NCI-H82 treated with DMSO at 0.1 percent for 48 hours (cell line): ENCODE measurements at regions not wholly inside any gene's neighbourhood (a gene's known extent, or its start where the extent isn't known, plus 50 kb on each side); places are given as distances from the start of the nearest gene placed in this dataset.
"Not testable (repeated sequence)": the region's sequence is repeated elsewhere in the genome, so short reads cannot be mapped to it uniquely, and the experiment has no call there.

Experiments
- DNase-seq: peaks from one replicate; lab custom pipeline; 2025; ENCODE audit not compliant: unreplicated experiment; lab: John Stamatoyannopoulos, UW

DNA sequence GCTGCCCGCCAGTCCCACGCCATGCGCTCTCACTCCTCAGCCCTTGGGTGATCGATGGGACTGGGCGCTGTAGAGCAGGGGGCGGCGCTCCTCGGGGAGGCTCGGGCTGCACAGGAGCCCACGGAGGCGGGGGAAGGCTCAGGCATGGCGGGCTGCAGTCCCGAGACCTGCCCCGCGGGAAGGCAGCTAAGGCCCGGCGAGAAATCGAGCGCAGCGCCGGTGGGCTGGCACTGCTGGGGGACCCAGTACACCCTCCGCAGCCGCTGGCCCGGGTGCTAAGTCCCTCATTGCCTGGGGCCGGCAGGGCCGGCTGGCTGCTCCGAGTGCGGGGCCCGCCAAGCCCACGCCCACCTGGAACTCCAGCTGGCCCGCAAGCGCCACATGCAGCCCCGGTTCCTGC lies 102.2 kb upstream of the PDE10A start:
- not testable (repeated sequence) for DNase-seq

DNA sequence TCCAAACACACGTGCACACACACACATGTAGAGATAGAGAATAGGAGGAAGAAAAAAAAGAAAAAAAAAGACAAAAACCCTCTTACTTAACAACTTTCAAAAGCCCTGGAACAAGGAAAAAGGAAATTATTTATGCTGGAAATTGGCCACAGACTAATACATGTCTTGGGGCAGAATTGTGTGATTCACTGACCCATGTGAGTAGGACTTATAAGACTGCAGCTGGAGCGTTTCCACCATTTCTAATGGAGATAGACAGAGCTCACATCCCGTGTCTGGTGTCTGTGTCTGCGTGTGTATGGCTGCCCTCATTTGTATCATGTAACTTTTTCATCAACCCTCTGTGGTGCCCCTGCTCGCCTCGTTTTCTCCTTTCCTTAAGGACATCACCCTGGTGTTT lies 99.8 kb upstream of the PDE10A start:
- DNase-seq: no peak

DNA sequence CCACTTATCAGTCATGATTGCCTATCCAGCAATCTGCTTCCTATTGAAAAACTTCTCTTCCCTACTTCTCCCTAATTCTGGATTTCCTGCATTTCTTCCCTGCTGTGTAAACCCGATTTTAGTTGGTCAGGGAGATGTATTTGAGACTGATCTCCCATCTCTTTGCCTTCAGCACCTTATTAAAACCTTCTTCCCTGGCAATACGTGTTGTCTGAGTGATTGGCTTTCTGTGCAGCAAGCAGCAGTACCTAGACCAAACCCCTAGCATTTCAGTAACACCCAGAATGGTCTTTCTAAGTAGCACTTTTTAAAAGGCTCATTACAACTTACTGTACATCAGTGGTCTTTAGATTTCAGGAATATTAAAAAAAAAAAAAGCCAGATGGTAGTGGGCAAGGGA lies 99.1 kb upstream of the PDE10A start:
- DNase-seq: no peak

DNA sequence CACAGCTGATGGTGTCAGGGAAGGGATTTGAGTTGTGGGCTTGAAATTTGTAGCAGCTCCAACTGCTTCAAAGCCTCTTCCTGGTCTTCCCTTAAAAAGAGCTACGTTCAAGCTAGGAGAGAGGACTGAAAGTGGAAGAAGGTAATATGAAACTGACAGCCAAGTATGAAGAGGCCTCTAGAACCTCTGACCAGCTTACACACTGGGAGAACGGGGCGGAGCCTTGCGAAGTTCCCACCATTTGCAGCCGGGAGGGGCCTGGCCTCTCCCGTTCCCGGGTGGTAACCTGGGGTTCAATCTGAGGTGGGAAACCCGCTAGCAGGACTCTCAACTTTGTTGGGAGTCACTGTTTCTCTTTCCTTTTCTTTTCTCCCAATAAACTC lies 97.8 kb upstream of the PDE10A start:
- DNase-seq: no peak

DNA sequence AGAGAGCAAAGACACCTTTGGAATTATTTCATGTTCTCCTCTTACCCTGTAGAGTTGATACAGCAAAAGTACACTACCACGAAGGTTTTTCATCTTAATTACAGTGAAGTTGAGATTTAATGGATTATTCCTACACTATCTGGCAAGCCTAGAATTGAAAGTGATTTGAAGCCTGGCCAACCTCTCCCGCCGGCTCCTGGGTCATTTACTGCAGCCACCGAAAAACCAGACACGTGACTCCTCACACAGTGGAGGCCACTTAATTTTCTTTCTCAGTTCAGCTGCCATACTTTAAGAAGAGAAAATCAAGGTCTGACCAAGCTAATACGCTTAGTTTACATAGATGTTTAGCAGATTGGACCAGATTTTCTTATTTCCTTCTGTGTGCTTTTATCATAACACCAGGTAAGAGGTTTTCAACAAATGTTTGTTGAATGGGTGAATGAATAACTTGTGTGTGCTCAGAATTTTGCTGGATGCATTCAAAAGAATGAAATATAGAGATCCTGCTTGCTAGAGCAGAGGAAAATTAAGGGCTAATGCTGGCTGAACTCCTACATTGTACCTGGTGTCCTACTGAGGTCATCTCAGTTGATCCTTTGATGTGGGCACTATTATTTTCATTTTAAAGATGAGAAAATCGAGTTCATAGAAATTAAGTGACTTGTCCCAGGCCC lies 97.2 kb upstream of the PDE10A start:
- no peak for DNase-seq

DNA sequence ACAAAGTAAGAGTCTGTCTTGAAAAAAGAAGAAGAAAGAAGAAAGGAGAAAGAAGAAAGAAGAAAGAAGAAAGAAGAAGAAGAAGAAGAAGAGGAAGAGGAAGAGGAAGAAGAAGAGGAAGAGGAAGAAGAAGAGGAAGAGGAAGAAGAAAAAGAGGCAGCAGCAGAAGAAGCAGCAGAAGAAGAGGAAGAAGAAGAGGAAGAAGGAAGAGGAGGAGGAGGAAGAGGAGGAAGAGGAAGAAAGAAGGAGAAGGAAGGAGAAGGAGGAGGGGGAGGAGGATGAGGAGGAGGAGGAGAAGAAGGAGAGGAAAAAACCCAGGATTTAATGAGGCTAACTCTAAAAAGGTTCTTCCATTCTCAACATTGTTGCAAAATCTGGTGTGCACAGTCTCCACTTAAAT lies 95.4 kb upstream of the PDE10A start:
- no peak for DNase-seq

DNA sequence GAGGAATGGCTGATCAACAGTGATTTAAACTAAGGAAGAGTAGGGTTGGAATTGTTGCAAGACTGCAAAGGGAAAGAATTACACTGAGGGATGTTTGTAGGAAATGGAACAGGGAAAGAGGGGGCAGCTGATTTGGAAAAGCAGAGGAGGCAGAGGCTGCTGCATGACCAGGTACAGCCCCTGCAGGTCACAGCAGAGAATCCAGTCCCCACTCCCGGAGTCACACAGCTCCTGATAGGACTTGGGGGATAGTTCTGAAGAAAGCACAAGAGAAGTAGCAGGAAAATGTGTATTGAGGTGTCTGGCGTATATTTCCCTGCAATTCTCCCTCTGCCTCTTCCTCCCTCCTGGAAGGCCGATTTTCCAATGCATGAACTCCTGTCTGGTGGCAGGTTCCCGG lies 92.5 kb upstream of the PDE10A start:
- DNase-seq: no peak

DNA sequence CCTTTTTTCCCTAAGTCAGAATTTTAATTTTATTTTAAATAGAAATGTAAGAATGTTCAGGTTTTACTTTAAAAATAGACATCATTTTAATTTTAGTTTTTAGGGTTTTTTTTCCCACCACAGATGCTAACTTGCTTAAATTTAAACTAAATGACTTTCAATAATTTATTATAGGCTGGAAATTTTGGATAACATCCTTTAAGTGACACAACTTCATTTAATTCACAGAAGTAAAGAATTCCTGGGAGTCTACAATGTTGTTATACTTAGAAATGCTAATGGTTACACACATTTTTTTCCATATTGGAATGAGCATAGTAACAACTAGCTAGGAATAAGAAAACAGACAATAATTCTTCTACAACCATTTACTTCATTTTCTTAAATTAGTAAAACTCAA lies 90.5 kb upstream of the PDE10A start:
- DNase-seq: no peak

DNA sequence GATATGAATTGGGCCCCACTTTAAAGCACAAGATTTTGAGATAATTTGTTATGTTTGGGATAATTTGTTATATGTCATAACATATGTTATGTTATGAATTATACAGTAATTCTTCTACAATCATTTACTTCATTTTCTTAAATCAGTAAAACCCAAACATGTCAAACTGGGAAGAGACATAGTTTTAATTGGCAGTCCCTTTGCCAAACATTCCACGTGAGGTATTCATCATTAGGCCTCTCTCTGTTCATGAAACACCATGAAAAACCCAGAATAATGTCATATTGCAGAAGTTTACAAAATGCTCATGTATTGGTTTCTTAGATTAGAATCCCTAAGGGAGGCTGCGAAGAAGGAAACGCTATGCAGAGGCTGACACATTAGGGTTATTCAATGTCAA lies 89.4 kb upstream of the PDE10A start:
- DNase-seq: no peak

DNA sequence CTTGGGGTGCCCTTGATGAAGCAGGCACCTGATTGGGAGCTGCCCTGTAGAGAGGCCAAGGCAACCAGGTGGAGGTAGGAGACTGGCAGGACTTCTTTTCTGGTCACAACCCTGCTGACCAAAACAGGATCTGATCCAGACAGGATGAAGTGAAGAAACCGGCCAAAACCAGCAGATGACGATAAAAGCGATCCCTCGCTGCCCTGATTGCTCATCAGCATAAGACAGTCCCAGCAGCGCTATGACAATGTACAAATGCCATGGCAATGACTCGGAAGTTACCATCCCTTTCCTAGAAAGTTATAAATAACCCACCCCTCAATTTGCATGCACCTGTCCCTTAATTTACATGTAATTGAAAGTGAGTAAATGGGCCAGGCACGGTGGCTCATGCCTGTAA lies 88.4 kb upstream of the PDE10A start:
- DNase-seq: no peak

DNA sequence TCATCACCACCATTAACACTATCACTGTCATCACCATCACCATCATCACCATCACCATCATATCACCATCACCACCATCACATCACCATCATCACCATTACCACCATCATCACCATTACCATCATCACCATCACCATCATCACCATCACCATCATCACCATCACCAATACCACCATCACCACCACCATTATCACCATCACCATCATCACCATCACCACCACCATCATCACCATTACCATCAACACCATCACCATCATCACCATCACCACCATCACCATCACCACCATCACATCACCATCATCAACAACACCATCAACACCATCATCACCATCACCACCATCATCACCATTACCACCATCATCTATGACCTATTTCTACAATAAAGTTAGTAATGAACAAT lies 86.1 kb upstream of the PDE10A start:
- DNase-seq: no peak

DNA sequence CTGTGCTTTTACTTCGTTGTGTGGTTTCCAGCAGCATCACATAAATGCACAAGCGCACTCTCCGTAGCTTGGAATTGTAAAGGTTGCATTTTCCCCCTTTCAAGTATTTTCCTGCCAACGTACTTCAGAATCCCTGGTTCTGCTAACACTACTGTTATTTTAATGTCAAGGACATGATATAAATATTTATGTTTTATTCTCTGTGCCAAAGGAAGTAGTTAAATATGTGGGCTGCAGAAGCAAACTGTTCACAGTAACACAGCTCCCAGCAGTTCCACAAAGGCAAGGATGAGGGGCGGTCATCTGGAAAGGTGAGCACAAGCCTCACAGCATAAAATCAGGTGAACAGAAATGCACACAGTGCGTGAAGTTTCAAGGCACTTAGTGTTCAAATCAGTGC lies 85.3 kb upstream of the PDE10A start:
- DNase-seq: no peak

DNA sequence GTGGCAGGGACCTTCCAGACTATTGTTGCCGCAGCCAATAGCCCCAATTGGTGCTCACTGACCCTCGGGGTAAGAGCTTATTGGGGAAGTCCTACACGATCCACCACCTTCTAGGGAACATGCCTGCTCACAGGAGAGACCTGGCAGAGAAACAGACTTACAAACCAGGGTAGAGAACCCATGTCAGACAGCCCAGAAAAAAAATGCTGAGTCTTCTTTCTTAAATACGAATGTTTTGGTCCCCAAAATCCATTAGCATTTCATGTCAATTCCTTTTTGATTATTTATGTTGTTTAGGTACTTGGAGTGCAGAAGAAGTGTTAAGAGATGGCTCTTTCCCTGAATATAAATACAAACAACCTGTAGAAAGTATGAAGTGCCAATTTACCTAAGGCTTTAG lies 84.9 kb upstream of the PDE10A start:
- no peak for DNase-seq

DNA sequence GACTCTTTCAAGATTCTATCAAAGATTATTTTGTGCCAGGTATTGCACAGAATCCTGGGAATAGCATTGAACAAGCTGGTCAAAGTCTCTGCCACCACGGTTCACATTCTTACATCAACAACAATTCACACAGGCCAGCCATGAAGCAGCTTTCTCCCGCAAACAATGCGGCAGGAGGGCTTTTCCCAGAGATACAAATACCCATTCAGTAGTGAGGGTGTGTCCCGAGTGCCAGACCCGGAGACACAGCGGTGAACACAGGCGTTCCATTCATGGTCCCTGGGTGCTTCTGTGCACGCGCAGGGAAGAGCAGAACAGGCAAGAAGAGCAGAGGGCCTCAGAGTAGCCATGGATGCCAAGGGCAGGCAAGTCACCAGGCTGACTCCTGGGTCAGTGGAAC lies 83.3 kb upstream of the PDE10A start:
- no peak for DNase-seq

DNA sequence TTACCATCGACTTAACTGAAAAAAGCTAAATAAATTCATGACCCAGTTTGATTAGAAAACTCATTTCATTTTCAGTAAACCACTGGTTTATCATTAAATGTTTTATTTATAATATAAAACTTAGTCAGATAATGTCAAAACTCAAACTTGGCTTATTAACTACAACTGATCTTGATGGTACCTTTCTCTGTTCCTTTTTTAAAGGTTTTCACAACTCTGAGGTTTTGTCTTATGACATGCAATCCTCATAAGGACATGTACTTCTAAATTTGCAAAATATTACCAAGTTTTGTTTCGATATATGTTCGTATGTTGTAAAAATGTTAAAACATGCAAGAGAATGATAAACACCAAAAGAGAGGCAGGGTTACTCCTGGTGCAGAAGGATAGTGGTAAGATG lies 82.5 kb upstream of the PDE10A start:
- no peak for DNase-seq

DNA sequence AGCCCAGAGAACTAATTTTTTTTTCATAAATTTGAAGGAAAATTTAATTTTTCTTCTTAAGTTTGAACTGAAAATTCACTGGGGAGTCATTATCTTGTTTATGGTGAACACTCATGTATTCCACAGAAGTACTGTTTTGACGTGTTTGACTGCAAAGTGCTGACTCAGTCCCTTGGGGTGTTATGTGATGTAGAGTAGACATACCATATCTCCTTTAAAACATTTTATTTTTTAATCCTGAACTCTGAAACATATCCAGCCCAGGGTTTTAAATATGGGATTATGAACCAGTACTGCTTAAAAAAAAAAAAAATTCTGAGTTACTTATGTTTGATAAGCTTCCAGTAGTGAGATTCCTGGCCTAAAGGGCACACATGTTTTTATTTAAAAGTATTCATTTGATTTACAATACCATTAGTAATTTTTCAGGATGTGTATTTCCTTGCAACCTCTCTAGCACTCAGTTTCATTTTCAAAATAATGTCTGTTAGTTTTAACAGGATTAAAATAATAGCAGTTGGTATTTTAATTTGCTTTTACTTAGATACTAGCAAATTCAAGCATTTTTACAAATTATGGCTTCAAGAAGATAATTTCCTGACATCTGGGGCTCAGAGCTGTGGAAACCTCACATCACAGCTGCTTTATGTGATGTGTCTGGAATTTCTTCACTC lies 81.7 kb upstream of the PDE10A start:
- DNase-seq: no peak

DNA sequence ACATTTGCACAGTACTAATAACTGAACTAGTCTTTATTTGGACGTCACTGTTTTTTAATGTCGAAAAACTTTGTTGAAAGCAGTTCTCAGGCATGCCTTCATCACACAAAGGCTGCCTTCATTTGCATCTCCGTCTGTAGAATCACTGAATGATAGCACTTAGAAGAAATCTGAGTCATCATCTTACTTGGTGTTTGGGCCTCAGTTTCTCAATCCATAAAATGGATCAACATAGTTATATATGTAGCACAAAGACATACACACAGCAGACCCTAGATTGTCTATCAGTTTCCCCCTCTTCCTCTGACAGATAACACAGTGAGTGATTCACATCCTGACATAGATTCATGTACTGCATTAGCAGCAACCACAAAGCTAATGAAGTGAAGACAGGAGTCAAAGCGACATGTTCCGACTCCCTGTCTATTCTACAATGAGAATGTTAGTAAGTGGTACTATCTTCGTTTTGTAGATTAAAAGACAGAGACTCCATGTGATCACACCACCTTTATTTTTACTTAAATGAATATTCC lies 80.4 kb upstream of the PDE10A start:
- DNase-seq: no peak

DNA sequence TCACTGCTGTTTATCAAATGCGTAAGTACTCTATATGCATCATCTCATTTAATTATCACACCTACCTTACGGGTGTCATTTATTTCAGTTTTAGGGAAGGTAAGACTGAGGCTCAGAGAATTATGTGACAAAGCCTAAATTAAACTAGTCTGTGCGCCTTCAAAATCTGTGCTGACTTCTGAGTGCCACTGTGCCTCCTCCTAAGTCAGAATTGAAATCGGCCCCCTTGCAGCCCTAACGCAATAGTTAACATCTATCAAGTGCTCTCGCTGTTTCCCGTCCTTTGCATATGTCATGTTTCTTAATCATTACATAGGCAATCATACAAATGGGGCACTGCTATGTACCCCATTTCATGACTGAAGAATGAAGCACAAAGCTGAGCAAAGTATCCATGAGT lies 79.0 kb upstream of the PDE10A start:
- DNase-seq: no peak

DNA sequence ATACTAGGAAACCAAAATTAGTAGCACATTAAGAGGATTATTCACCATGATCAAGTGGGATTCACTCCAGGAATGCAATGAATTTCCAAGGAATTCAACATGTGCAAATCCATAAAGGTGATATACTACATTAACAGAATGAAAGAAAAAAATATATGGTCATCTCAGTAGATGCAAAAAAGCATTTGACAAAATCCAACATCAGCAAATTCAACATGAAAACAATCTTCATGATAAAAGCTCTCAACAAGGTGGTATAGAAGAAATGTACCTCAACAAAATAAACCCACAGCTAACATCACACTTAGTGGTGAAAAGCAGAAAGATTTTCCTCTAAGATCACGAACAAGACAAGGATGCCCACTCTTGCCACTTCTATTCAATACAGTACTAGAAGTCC lies 74.4 kb upstream of the PDE10A start:
- no peak for DNase-seq

DNA sequence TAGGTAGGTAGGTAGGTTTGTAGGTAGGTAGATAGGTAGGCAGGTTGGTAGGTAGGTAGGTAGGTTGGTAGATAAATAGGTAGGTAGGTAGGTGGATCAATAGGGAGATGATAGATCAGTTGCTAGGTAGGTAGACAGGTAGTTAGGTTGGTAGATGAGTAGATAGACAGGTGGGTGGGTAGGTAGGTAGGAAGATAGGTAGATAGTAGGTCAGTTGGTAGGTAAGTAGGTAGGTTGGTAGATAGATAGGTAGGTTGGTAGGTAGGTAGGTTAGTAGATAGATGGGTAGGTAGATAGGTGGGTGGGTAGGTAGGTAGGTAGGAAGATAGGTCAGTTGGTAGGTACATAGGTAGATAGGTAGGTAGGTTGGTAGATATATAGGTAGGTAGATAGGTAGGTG lies 72.0 kb upstream of the PDE10A start:
- DNase-seq: no peak

DNA sequence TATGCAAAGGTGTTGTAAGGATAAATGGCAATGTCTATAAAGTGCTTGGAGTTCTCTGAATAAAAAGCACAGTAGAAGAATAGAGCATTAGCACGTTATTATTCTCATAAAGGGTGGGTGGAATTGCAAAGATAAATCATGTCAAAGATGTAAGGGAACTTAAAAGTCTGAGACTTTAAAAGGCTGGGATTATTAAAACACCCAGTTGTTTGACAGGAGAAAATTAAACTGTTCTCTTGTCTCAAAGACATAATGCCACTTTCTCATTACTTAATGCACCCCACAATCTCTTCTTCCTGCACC lies 70.4 kb upstream of the PDE10A start:
- no peak for DNase-seq

DNA sequence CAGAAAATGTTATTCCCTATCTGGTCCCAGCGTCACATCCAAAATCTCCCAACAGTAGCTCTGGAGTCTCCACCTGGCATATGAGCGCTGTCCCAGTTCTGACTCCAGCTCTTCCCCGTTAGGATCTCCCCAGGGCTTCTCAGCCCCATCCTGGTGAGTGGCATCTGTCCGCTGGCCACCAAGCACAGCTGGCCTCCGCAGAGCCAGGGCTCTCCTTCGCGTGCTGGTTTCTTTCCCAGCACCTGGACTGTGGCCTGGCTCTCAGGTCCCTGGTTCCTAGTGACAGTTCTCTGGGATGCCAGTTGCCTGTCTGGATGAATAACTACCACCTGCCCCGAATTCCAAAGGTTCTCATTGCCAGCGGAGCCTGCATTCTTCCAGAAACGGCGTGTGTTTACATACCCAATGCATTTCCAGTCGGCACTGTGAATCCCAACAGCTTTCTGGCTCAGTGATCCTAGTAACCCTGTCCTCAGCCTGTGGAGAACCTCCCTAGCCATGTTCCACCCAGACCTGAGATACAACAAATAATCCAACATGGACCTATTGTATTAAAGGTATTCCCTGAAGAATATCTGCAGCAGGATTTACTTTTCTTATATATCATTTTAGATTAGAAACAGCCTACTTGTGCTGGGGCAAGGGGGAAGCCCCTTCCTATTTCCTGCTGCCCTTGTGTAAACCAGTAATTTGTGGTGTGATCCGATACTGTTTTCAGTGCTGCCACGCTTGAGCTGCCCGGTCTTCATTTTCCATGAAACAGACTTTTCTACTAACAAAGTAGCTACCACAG lies 69.9 kb upstream of the PDE10A start:
- no peak for DNase-seq
